Loucy (cell line): ENCODE measurements at regions not wholly inside any gene's neighbourhood (a gene's known extent, or its start where the extent isn't known, plus 50 kb on each side); places are given as distances from the start of the nearest gene placed in this dataset.

Source experiments
- H2AFZ ChIP-seq: fragments of 200-600 bp; sonication (generic); 2 replicates; pipeline ENCODE4 v1.6.0; 2016; ENCODE audit warnings: antibody characterized with exemption, mild to moderate bottlenecking, low read length, moderate library complexity
- H3F3A ChIP-seq: fragments of 200-600 bp; 2 replicates; pipeline ENCODE4 v1.6.0; 2016; ENCODE audit warnings: antibody characterized with exemption, low read depth, mild to moderate bottlenecking
- H3K27me3 ChIP-seq: fragments of 200-600 bp; sonication (generic); 2 replicates; pipeline ENCODE4 v1.6.1; 2014; ENCODE audit warnings: low read length, mild to moderate bottlenecking; ENCODE audit not compliant: insufficient read depth, poor library complexity, severe bottlenecking
- H3K36me3 ChIP-seq: fragments of 200-600 bp; sonication (generic); 2 replicates; pipeline ENCODE4 v1.6.1; 2016; ENCODE audit warnings: low read length; ENCODE audit not compliant: insufficient read depth
- H3K4me1 ChIP-seq: fragments of 200-600 bp; sonication (generic); 2 replicates; pipeline ENCODE4 v1.5.1; 2014; ENCODE audit warnings: low read length, mild to moderate bottlenecking; ENCODE audit not compliant: insufficient read depth, poor library complexity, severe bottlenecking
- H3K4me2 ChIP-seq: fragments of 200-600 bp; sonication (generic); 2 replicates; pipeline ENCODE4 v1.6.0; 2014; ENCODE audit warnings: antibody characterized with exemption, low read length, low read depth, mild to moderate bottlenecking; ENCODE audit not compliant: poor library complexity, severe bottlenecking
- H3K4me3 ChIP-seq: fragments of 200-600 bp; sonication (generic); 2 replicates; pipeline ENCODE4 v1.5.1; 2014; ENCODE audit warnings: low read length, mild to moderate bottlenecking, mixed read lengths; ENCODE audit not compliant: poor library complexity, severe bottlenecking
- H3K79me2 ChIP-seq: fragments of 200-600 bp; sonication (generic); 2 replicates; pipeline ENCODE4 v1.6.1; 2014; ENCODE audit warnings: low read length; ENCODE audit not compliant: insufficient read depth
- H3K9ac ChIP-seq: fragments of 200-600 bp; sonication (generic); 2 replicates; pipeline ENCODE4 v1.6.0; 2014; ENCODE audit warnings: mild to moderate bottlenecking, low read depth, low read length, moderate library complexity; ENCODE audit not compliant: poor library complexity, severe bottlenecking
- H3K9me2 ChIP-seq: fragments of 200-600 bp; sonication (generic); replicated peaks from 2 replicates; pipeline ENCODE4 v1.6.1; 2016; ENCODE audit warnings: low read depth, low read length, mixed read lengths
- H3K9me3 ChIP-seq: fragments of 200-600 bp; sonication (generic); 2 replicates; pipeline ENCODE4 v1.6.1; 2014; ENCODE audit warnings: mild to moderate bottlenecking, antibody characterized with exemption, low read length, low read depth; ENCODE audit not compliant: insufficient read depth
- H4K20me1 ChIP-seq: fragments of 200-600 bp; sonication (generic); 2 replicates; pipeline ENCODE4 v1.6.0; 2014; ENCODE audit warnings: antibody characterized with exemption, low read length, mild to moderate bottlenecking; ENCODE audit not compliant: insufficient read depth, poor library complexity, severe bottlenecking
- CTCF ChIP-seq: fragments of 200-600 bp; sonication (generic); conservative IDR thresholded peaks from 2 replicates; pipeline ENCODE4 v1.5.1; 2014; ENCODE audit warnings: mild to moderate bottlenecking, antibody characterized with exemption, low read length
- EZH2phosphoT487 ChIP-seq: fragments of 200-600 bp; IDR thresholded peaks from 2 replicates; pipeline ENCODE4 v1.6.1; 2018; ENCODE audit warnings: antibody characterized with exemption, mild to moderate bottlenecking, moderate library complexity, borderline replicate concordance

GRCh38 chr9:12566404-12567090 lies 126.6 kb upstream of the TYRP1 start:
- no peak overlapping the region for H3K4me2 ChIP-seq
- H3K9me3 ChIP-seq: no peaks in the 10 kb centered on the region
- H3K4me3 ChIP-seq: no peak overlapping the region
- TF ChIP-seq EZH2phosphoT487 (no peak), CTCF (no peak)
- no peaks in the 10 kb centered on the region for H4K20me1 ChIP-seq
- H3K27me3 ChIP-seq: no peaks in the 10 kb centered on the region
- no peaks in the 10 kb centered on the region for H3K36me3 ChIP-seq
- H2AFZ ChIP-seq: no peak overlapping the region
- no peaks in the 10 kb centered on the region for H3K79me2 ChIP-seq
- H3K9ac ChIP-seq: no peak overlapping the region
- no peaks in the 10 kb centered on the region for H3K9me2 ChIP-seq
- H3F3A ChIP-seq: no peaks in the 10 kb centered on the region
- H3K4me1 ChIP-seq: no peaks in the 10 kb centered on the region

GRCh38 chr9:12584656-12585522 lies 108.3 kb upstream of the TYRP1 start:
- Histone ChIP-seq H4K20me1 (no peaks in the 10 kb centered on the region), H3K4me2 (no peak overlapping the region), H3K36me3 (no peaks in the 10 kb centered on the region), H3F3A (no peaks in the 10 kb centered on the region), H3K9me3 (no peaks in the 10 kb centered on the region), H3K27me3 (no peaks in the 10 kb centered on the region), H3K79me2 (no peaks in the 10 kb centered on the region), H3K9ac (no peak overlapping the region), H2AFZ (no peak overlapping the region), H3K4me3 (no peak overlapping the region), H3K4me1 (no peaks in the 10 kb centered on the region), H3K9me2 (no peaks in the 10 kb centered on the region)
- TF ChIP-seq CTCF: no peak
- TF ChIP-seq EZH2phosphoT487: no peak

- Histone ChIP-seq H3K9me2 (no peaks in the 10 kb centered on the region), H3K27me3 (no peaks in the 10 kb centered on the region), H3K79me2 (no peaks in the 10 kb centered on the region), H3K4me2 (no peak overlapping the region), H3K36me3 (no peaks in the 10 kb centered on the region), H4K20me1 (no peaks in the 10 kb centered on the region), H3K9me3 (no peaks in the 10 kb centered on the region), H3K9ac (no peak overlapping the region), H2AFZ (no peak overlapping the region), H3K4me3 (no peak overlapping the region), H3F3A (no peaks in the 10 kb centered on the region), H3K4me1 (no peaks in the 10 kb centered on the region)
- TF ChIP-seq EZH2phosphoT487 (no peak), CTCF (no peak)
These were observed 97.8 kb upstream of the TYRP1 start for GRCh38 chr9:12595400-12595799.
